GM23338 (cell line): ENCODE measurements at regions not wholly inside any gene's neighbourhood (a gene's known extent, or its start where the extent isn't known, plus 50 kb on each side); places are given as distances from the start of the nearest gene placed in this dataset.

Source experiments
- ATAC-seq: fragments of 200-7000 bp; cut with Tn5 transposase; 3 replicates; pipeline ENCODE4 v1.9.1; 2020
- DNase-seq: peaks from one replicate; pipeline ENCODE4 v3.0.0-alpha.2; 2015; ENCODE audit warnings: low spot score
- H2AFZ ChIP-seq: fragments of 200-600 bp; sonication (generic); 2 replicates; pipeline ENCODE4 v1.8.0; 2016; ENCODE audit warnings: antibody characterized with exemption, mild to moderate bottlenecking, moderate library complexity
- H3F3A ChIP-seq: fragments of 200-600 bp; sonication (generic); replicated peaks from 2 replicates; pipeline ENCODE4 v1.8.0; 2017; ENCODE audit warnings: antibody characterized with exemption, mixed run types, low read depth
- H3K27ac ChIP-seq: fragments of 200-600 bp; sonication (generic); 2 replicates; pipeline ENCODE4 v1.6.1; 2016; ENCODE audit warnings: low read depth
- H3K27me3 ChIP-seq: fragments of 200-600 bp; sonication (generic); 2 replicates; pipeline ENCODE4 v1.8.0; 2016; ENCODE audit warnings: mild to moderate bottlenecking, mixed run types, moderate library complexity; ENCODE audit not compliant: insufficient read depth
- H3K36me3 ChIP-seq: fragments of 200-600 bp; sonication (generic); 2 replicates; pipeline ENCODE4 v1.8.0; 2016; ENCODE audit warnings: mild to moderate bottlenecking; ENCODE audit not compliant: insufficient read depth
- H3K4me1 ChIP-seq: fragments of 200-600 bp; sonication (generic); 2 replicates; pipeline ENCODE4 v1.8.0; 2016; ENCODE audit warnings: mild to moderate bottlenecking, moderate library complexity; ENCODE audit not compliant: insufficient read depth
- H3K4me2 ChIP-seq: fragments of 200-600 bp; sonication (generic); 2 replicates; pipeline ENCODE4 v1.7.1; 2017; ENCODE audit warnings: mixed run types
- H3K4me3 ChIP-seq: fragments of 200-600 bp; sonication (generic); 2 replicates; pipeline ENCODE4 v1.6.1; 2016; ENCODE audit warnings: mixed run types
- H3K79me2 ChIP-seq: fragments of 200-600 bp; sonication (generic); replicated peaks from 2 replicates; pipeline ENCODE4 v1.8.0; 2017; ENCODE audit warnings: mild to moderate bottlenecking; ENCODE audit not compliant: insufficient read depth
- H3K9me2 ChIP-seq: fragments of 200-600 bp; sonication (generic); 2 replicates; pipeline ENCODE4 v1.8.0; 2017; ENCODE audit not compliant: insufficient read depth
- H4K20me1 ChIP-seq: fragments of 200-600 bp; sonication (generic); replicated peaks from 2 replicates; pipeline ENCODE4 v1.8.0; 2017; ENCODE audit warnings: mild to moderate bottlenecking; ENCODE audit not compliant: insufficient read depth
- H3K27ac Mint-ChIP-seq: 2 replicates; pipeline ENCODE4 v1.8.0; 2020; ENCODE audit warnings: inconsistent platforms, mild to moderate bottlenecking, moderate library complexity, mixed read lengths
- H3K27me3 Mint-ChIP-seq: 3 replicates; pipeline ENCODE4 v1.8.0; 2022; ENCODE audit warnings: low read depth, mild to moderate bottlenecking, moderate library complexity, mixed read lengths, inconsistent platforms; ENCODE audit not compliant: insufficient read depth, poor library complexity
- H3K36me3 Mint-ChIP-seq: 3 replicates; pipeline ENCODE4 v1.8.0; 2021; ENCODE audit warnings: low read depth, mild to moderate bottlenecking, inconsistent platforms, moderate library complexity, mixed read lengths
- H3K4me1 Mint-ChIP-seq: 3 replicates; pipeline ENCODE4 v1.8.0; 2020; ENCODE audit warnings: mild to moderate bottlenecking, inconsistent platforms, mixed read lengths
- H3K4me3 Mint-ChIP-seq: 3 replicates; pipeline ENCODE4 v1.8.0; 2021; ENCODE audit warnings: moderate library complexity, mild to moderate bottlenecking, inconsistent platforms, mixed read lengths
- H3K9me3 Mint-ChIP-seq: 3 replicates; pipeline ENCODE4 v1.8.0; 2020; ENCODE audit warnings: moderate library complexity, mild to moderate bottlenecking, inconsistent platforms, mixed read lengths
- CREB1 ChIP-seq: fragments of 250-450 bp; sonication (Bioruptor Pico); IDR thresholded peaks from 2 replicates; pipeline ENCODE4 v1.5.0; 2020; ENCODE audit warnings: low read depth, mild to moderate bottlenecking, moderate library complexity
- EZH2 ChIP-seq: fragments of 200-600 bp; sonication (generic); IDR thresholded peaks from one replicate; pipeline ENCODE4 v1.8.0; 2017; ENCODE audit warnings: antibody characterized with exemption, mild to moderate bottlenecking, low read depth; ENCODE audit not compliant: unreplicated experiment
- EZH2phosphoT487 ChIP-seq: fragments of 200-600 bp; sonication (generic); IDR thresholded peaks from one replicate; pipeline ENCODE4 v1.8.1; 2018; ENCODE audit warnings: antibody characterized with exemption; ENCODE audit not compliant: unreplicated experiment
- JUNB ChIP-seq: IDR thresholded peaks from one replicate; pipeline ENCODE4 v1.6.1; 2016; ENCODE audit warnings: antibody characterized with exemption; ENCODE audit not compliant: unreplicated experiment
- NANOG ChIP-seq: IDR thresholded peaks from 2 replicates; pipeline ENCODE4 v1.6.1; 2016; ENCODE audit warnings: antibody characterized with exemption, borderline replicate concordance
- POLR2AphosphoS5 ChIP-seq: IDR thresholded peaks from 2 replicates; pipeline ENCODE4 v1.6.1; 2016; ENCODE audit warnings: antibody characterized with exemption, low read depth
- REST ChIP-seq: IDR thresholded peaks from one replicate; pipeline ENCODE4 v1.6.1; 2018; ENCODE audit warnings: antibody characterized with exemption; ENCODE audit not compliant: unreplicated experiment
- STAT1 ChIP-seq: IDR thresholded peaks from one replicate; pipeline ENCODE4 v1.6.1; 2016; ENCODE audit warnings: antibody characterized with exemption; ENCODE audit not compliant: unreplicated experiment
- ZNF331 ChIP-seq: fragments of 250-450 bp; sonication (Bioruptor Pico); IDR thresholded peaks from 2 replicates; pipeline ENCODE4 v1.5.0; 2020; ENCODE audit warnings: low read depth, mild to moderate bottlenecking, moderate library complexity
- TF ChIP-seq, protein P1 (sequence below), 2 experiments: fragments of 200-600 bp in 1 of 2; sonication (generic) in 1 of 2; conservative IDR thresholded peaks; 2 replicates each; pipeline versions ENCODE4 v1.5.1 to v1.6.1; 2016 to 2017; ENCODE audit warnings: antibody characterized with exemption in 2 of 2, low read depth in 2 of 2, mild to moderate bottlenecking in 2 of 2, moderate library complexity in 1 of 2
- TF ChIP-seq, protein P2 (sequence below): IDR thresholded peaks from 2 replicates; pipeline ENCODE4 v1.6.1; 2016; ENCODE audit warnings: antibody characterized with exemption

- TF ChIP-seq REST (no peak), JUNB (no peak)
- TF ChIP-seq, protein P1, sequence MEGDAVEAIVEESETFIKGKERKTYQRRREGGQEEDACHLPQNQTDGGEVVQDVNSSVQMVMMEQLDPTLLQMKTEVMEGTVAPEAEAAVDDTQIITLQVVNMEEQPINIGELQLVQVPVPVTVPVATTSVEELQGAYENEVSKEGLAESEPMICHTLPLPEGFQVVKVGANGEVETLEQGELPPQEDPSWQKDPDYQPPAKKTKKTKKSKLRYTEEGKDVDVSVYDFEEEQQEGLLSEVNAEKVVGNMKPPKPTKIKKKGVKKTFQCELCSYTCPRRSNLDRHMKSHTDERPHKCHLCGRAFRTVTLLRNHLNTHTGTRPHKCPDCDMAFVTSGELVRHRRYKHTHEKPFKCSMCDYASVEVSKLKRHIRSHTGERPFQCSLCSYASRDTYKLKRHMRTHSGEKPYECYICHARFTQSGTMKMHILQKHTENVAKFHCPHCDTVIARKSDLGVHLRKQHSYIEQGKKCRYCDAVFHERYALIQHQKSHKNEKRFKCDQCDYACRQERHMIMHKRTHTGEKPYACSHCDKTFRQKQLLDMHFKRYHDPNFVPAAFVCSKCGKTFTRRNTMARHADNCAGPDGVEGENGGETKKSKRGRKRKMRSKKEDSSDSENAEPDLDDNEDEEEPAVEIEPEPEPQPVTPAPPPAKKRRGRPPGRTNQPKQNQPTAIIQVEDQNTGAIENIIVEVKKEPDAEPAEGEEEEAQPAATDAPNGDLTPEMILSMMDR (conservative IDR thresholded peaks at IDR 0.05; ENCODE audit: low read depth in 2 of 2), result no peak
These were observed 58.7 kb upstream of the MEF2A start (continued) for GRCh38 chr15:99507016-99507503.

- H3K4me2 ChIP-seq, result no peak overlapping the region
- DNase-seq (no peak), ATAC-seq (no peak)
- H3K79me2 ChIP-seq, result no peaks in the 10 kb centered on the region
- peak overlapping the region; percentile 63 for H2AFZ ChIP-seq
- Mint-ChIP-seq H3K4me3 (no peak overlapping the region), H3K4me1 (peaks cover 3% of the 10 kb centered on the region; the same call in 1 of the 3 replicates), H3K27ac (no peak overlapping the region), H3K27me3 (peaks cover 4% of the 10 kb centered on the region), H3K36me3 (no peaks in the 10 kb centered on the region), H3K9me3 (no peaks in the 10 kb centered on the region)
- no peak overlapping the region for H3K4me3 ChIP-seq
- no peaks in the 10 kb centered on the region for H3K27me3 ChIP-seq
- H3K4me1 ChIP-seq, result no peaks in the 10 kb centered on the region
- no peak overlapping the region for H3K27ac ChIP-seq
- no peaks in the 10 kb centered on the region for H4K20me1 ChIP-seq
- no peaks in the 10 kb centered on the region for H3K36me3 ChIP-seq
- TF ChIP-seq, protein P1 (conservative IDR thresholded peaks at IDR 0.05; ENCODE audit: low read depth in 2 of 2), result no peak
- TF ChIP-seq CREB1 (CRISPR knock-in tag), result no peak
- TF ChIP-seq REST, result no peak
- TF ChIP-seq STAT1, result no peak
- TF ChIP-seq ZNF331 (CRISPR knock-in tag), result no peak
- TF ChIP-seq POLR2AphosphoS5, result no peak
- no peak for TF ChIP-seq EZH2phosphoT487
- no peak for TF ChIP-seq JUNB
- TF ChIP-seq NANOG, result no peak
- no peak for TF ChIP-seq EZH2
- TF ChIP-seq, protein P2, sequence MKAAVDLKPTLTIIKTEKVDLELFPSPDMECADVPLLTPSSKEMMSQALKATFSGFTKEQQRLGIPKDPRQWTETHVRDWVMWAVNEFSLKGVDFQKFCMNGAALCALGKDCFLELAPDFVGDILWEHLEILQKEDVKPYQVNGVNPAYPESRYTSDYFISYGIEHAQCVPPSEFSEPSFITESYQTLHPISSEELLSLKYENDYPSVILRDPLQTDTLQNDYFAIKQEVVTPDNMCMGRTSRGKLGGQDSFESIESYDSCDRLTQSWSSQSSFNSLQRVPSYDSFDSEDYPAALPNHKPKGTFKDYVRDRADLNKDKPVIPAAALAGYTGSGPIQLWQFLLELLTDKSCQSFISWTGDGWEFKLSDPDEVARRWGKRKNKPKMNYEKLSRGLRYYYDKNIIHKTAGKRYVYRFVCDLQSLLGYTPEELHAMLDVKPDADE, result no peak
- H3K9me2 ChIP-seq, result peaks cover 5% of the 10 kb centered on the region; the same call in 1 of the 2 replicates
- H3F3A ChIP-seq, result no peaks in the 10 kb centered on the region
These were observed 58.1 kb upstream of the MEF2A start for GRCh38 chr15:99507504-99508310.
